ENCODE measurements at regions not wholly inside any gene's neighbourhood (a gene's known extent, or its start where the extent isn't known, plus 50 kb on each side); places are given as distances from the start of the nearest gene placed in this dataset.

DNA sequence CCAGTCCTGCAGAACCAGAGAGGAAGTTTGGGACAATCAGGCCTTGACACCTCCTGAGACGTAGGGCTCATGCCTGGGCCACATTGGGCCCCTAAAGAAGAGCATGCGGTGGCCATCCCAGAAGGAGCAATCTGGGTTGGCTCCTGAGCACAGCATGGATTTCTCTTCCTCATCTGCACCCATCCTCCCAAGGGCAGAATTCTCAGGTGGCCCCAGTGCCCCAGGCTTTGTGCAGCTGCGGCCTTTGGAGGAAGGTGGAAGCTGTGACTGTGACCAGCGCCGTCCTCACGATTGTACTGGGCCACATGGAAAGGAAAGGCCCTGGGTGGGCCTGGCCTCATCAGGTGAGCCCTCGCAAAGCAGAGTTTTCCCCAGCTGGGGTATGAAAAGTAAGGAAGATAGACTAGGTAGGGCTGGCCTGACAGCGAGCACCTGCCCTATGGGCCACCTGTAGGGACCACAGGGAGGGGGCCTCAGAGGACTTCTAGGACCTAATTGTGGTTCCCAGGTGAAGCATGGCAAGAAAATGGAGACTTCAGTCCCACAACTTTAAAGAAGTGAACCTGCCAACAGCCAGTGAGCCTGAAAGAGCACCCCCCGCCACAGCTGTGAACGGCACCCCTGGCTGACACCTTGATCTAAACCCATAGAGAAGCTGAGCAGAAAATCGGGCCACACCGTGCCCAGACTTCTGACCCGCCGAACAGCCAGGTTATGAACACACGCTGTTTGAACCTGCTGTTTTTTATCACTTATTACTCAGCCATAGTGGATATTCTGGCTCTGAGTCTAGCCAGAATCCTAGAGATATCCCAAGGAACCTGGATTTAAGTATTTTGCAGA, 164.1 kb downstream of the IRX2 start:
- no peak for DNase-seq
- no peak overlapping the region for H3K27ac ChIP-seq
- no peaks in the 10 kb centered on the region for H3K4me1 ChIP-seq
- H3K9me3 ChIP-seq = no peaks in the 10 kb centered on the region
- TF ChIP-seq, protein P1, sequence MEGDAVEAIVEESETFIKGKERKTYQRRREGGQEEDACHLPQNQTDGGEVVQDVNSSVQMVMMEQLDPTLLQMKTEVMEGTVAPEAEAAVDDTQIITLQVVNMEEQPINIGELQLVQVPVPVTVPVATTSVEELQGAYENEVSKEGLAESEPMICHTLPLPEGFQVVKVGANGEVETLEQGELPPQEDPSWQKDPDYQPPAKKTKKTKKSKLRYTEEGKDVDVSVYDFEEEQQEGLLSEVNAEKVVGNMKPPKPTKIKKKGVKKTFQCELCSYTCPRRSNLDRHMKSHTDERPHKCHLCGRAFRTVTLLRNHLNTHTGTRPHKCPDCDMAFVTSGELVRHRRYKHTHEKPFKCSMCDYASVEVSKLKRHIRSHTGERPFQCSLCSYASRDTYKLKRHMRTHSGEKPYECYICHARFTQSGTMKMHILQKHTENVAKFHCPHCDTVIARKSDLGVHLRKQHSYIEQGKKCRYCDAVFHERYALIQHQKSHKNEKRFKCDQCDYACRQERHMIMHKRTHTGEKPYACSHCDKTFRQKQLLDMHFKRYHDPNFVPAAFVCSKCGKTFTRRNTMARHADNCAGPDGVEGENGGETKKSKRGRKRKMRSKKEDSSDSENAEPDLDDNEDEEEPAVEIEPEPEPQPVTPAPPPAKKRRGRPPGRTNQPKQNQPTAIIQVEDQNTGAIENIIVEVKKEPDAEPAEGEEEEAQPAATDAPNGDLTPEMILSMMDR (IDR thresholded peaks at IDR 0.05) = no peak
- no peak for ATAC-seq
- intact Hi-C loops (cut with DNase I) = no loop called here
- peaks cover 6% of the 10 kb centered on the region for H3K27me3 ChIP-seq (ENCODE audit: low read depth)
- no peaks in the 10 kb centered on the region for H3K36me3 ChIP-seq
- H3K4me3 ChIP-seq = no peak overlapping the region

DNA sequence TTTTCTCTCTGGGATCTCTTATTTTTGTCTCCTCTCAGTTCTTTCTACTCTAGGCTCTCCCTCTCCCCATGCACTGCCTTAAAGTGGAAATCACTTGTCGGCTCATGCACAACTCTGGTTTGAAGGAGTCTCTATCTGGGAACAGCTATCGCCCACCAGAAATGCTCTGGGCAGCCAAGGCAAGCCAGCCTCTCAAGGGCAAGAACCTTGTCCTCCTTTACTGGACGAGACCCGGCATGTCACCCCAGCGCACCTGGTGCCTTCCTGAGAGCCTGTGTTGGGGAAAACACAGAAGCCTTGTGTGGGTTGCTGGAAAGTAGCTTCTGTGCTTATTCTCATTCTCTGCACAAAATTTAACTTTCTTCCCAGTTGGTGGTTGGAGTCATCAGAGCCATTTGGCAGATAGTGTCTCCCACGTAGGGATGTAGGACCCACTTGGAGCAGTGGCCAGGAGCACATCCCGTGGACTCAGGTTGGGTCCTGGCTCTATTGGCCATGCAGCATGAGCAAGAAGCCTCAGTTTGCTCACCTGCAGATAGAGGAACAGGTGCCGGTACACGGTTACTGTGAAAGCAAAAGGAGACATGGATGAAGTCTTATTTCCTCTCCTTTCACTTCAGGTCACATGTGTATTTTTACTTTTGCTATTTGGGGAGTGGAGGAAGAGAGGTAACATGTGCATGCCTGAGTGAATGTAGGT, 165.3 kb downstream of the IRX2 start:
- no peaks in the 10 kb centered on the region for H3K9me3 ChIP-seq
- ATAC-seq = no peak
- no peak overlapping the region for H3K27ac ChIP-seq
- H3K4me3 ChIP-seq = no peak overlapping the region
- H3K27me3 ChIP-seq (ENCODE audit: low read depth) = peaks cover 6% of the 10 kb centered on the region
- no peaks in the 10 kb centered on the region for H3K4me1 ChIP-seq
- H3K36me3 ChIP-seq = no peaks in the 10 kb centered on the region
- TF ChIP-seq, protein P1 (IDR thresholded peaks at IDR 0.05) = no peak
- intact Hi-C loops (cut with DNase I) = no loop called here
- no peak for DNase-seq

DNA sequence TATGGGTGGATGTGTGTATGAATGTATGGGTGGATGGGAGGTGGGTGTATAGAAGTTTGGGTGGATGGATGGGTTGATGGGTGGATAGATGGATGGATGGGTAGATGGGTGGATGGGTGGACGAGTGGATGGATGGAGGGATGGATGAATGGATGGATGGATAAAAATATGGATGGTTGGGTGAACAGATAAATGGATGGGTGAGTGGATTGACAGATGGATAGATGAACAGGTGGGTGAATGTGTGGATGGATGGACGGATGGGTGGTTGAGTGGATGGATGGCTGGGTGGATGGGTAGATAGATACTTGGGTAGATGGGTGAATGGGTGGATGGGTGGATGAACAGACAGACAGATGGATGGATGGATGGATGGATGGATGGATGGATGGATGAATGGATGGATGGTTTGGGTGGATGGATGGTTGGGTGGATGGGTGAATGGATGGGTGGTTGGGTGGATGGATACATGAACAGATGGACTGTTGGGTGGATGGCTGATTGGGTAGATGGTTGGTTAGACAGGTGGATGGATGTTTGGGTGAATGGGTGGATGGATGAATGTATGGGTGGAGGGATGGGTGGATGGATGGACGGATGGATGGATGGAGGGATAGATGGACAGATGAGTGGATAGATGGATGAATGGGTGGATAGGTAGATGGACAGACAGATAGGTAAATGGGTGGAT, 166.8 kb downstream of the IRX2 start:
- no peak for ATAC-seq
- no peak overlapping the region for H3K27ac ChIP-seq
- intact Hi-C loops (cut with DNase I) = no loop called here

DNA sequence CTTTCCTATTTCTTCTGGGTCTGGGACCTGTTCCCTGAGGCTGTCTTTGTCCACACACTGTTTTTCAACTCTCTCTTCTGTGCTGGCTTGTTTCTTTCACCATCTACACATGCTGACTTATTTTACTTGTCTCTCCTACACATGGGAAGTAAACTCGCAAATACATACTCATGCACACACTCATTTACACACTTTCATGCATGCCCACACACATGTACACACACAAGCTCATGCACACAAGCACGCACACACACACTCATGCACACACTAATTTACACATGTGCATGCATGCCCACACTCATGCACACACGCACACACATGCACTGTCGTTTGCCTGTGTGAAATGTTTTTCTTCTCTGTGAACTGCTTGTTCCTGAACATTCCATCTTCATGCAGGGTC, 169.0 kb downstream of the IRX2 start:
- TF ChIP-seq, protein P1 (IDR thresholded peaks at IDR 0.05) = no peak
- H3K4me3 ChIP-seq = no peak overlapping the region
- no peaks in the 10 kb centered on the region for H3K4me1 ChIP-seq
- peaks cover 6% of the 10 kb centered on the region for H3K27me3 ChIP-seq (ENCODE audit: low read depth)
- no peak overlapping the region for H3K27ac ChIP-seq
- DNase-seq (no peak), ATAC-seq (no peak)
- H3K9me3 ChIP-seq = no peaks in the 10 kb centered on the region
- H3K36me3 ChIP-seq = no peaks in the 10 kb centered on the region
- intact Hi-C loops (cut with DNase I) = no loop called here

More for the DNA sequence above, 166.8 kb downstream of the IRX2 start:
- peaks cover 6% of the 10 kb centered on the region for H3K27me3 ChIP-seq (ENCODE audit: low read depth)
- no peak for DNase-seq
- no peaks in the 10 kb centered on the region for H3K4me1 ChIP-seq
- no peak overlapping the region for H3K4me3 ChIP-seq
- no peaks in the 10 kb centered on the region for H3K9me3 ChIP-seq
- TF ChIP-seq, protein P1 (IDR thresholded peaks at IDR 0.05) = no peak
- no peaks in the 10 kb centered on the region for H3K36me3 ChIP-seq

DNA sequence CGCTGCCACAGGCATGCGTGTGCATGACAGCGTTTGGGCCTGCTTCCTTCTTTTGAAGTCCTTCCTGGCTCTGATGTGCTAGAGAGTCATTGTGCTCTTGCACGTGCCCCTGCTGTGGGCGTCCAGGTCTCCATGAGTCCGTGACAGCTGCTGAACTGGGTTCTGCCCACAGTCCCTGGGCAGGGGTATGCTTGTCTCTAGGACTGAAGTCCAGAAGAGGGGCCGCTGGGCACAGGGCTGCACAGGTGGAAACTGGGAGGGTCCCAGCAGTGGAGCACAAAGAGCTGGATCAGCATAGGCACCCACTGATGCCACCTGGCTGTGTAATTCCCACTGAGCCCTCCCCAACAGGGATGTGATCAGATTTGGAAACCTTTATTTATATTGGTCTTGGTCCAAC, 169.4 kb downstream of the IRX2 start:
- intact Hi-C loops (cut with DNase I) = no loop called here
- TF ChIP-seq, protein P1 (IDR thresholded peaks at IDR 0.05) = no peak

More for the DNA sequence above, 169.4 kb downstream of the IRX2 start:
- DNase-seq (no peak), ATAC-seq (no peak)
- Histone ChIP-seq H3K9me3 (no peaks in the 10 kb centered on the region), H3K4me3 (no peak overlapping the region), H3K4me1 (no peaks in the 10 kb centered on the region), H3K36me3 (no peaks in the 10 kb centered on the region), H3K27ac (no peak overlapping the region), H3K27me3 (ENCODE audit: low read depth) (peaks cover 6% of the 10 kb centered on the region)

Data from lower lobe of right lung (tissue), 2 donors.